B cell (primary cell): ENCODE measurements at regions not wholly inside any gene's neighbourhood (a gene's known extent, or its start where the extent isn't known, plus 50 kb on each side); places are given as distances from the start of the nearest gene placed in this dataset.

Experiments used
- ATAC-seq: fragments of 200-7000 bp; cut with Tn5 transposase; one replicate; pipeline ENCODE4 v1.10.0; 2021; ENCODE audit warnings: low read depth, mild to moderate bottlenecking, moderate number of reproducible peaks, moderate library complexity
- CTCF ChIA-PET: fragments of 350-600 bp; sonication (Branson Sonifier 250); formaldehyde crosslinking; loops from one replicate; lab custom pipeline; 2021; ENCODE audit warnings: antibody characterized with exemption, inconsistent platforms; lab: Charles Lee
- POLR2A ChIA-PET: fragments of 350-600 bp; sonication (Branson Sonifier 250); formaldehyde crosslinking; loops from one replicate; lab custom pipeline; 2021; ENCODE audit warnings: antibody characterized with exemption; lab: Charles Lee
- DNase-seq: peaks from one replicate; pipeline ENCODE4 v3.0.0; 2013
- H2AFZ ChIP-seq: 2 replicates; pipeline ENCODE4 v1.6.1; 2012; ENCODE audit warnings: mild to moderate bottlenecking, low read depth, low read length; ENCODE audit not compliant: insufficient read depth, poor library complexity, severe bottlenecking
- H3K27ac ChIP-seq, 2 donors: 1 replicate in 1 of 2; 2 replicates in 1 of 2; pipeline ENCODE4 v1.5.1; 2012 to 2013; ENCODE audit warnings: low read length in 2 of 2, mild to moderate bottlenecking in 2 of 2, moderate library complexity in 1 of 2
- H3K27me3 ChIP-seq, 4 experiments: fragments of 200-600 bp in 1 of 4; sonication (generic) in 1 of 4; replicated peaks in 1 of 4; 1 replicate in 2 of 4; 2 replicates in 2 of 4; pipeline versions ENCODE4 v1.6.1 to v1.7.0; 2013 to 2016; ENCODE audit warnings: low read length in 3 of 4, mild to moderate bottlenecking in 2 of 4, mixed read lengths in 1 of 4, moderate library complexity in 1 of 4; ENCODE audit not compliant: insufficient read depth in 4 of 4, control insufficient read depth in 3 of 4; ENCODE audit errors: control extremely low read depth in 1 of 4
- H3K36me3 ChIP-seq, 2 experiments: replicated peaks in 1 of 2; 1 replicate in 1 of 2; 2 replicates in 1 of 2; pipeline versions ENCODE4 v1.6.1 to v1.7.1; 2013; ENCODE audit warnings: low read length in 1 of 2; ENCODE audit not compliant: insufficient read depth in 2 of 2, control insufficient read depth in 1 of 2; ENCODE audit errors: control extremely low read depth in 1 of 2, extremely low read depth in 1 of 2
- H3K4me1 ChIP-seq, 2 donors: fragments of 200-600 bp in 1 of 2; sonication (generic) in 1 of 2; 1 replicate in 1 of 2; 2 replicates in 1 of 2; pipeline versions ENCODE4 v1.5.1 to v1.6.1; 2013 to 2017; ENCODE audit warnings: low read length in 2 of 2; ENCODE audit not compliant: control insufficient read depth in 2 of 2, insufficient read depth in 2 of 2
- H3K4me2 ChIP-seq: replicated peaks from 2 replicates; pipeline ENCODE3; 2012; ENCODE audit warnings: mild to moderate bottlenecking, low read depth, low read length; ENCODE audit not compliant: poor library complexity, severe bottlenecking
- H3K4me3 ChIP-seq, 5 experiments: fragments of 200-600 bp in 1 of 5; sonication (generic) in 1 of 5; 1 replicate in 3 of 5; 2 replicates in 2 of 5; pipeline versions ENCODE4 v1.5.1 to v1.7.0; 2011 to 2016; ENCODE audit warnings: low read length in 4 of 5, mild to moderate bottlenecking in 4 of 5, low read depth in 2 of 5, control low read depth in 1 of 5, moderate library complexity in 1 of 5; ENCODE audit not compliant: insufficient read depth in 1 of 5; ENCODE audit errors: control extremely low read depth in 1 of 5, extremely low read depth in 1 of 5
- H3K79me2 ChIP-seq: fragments of 200-600 bp; sonication (generic); one replicate; pipeline ENCODE4 v1.6.0; 2016; ENCODE audit warnings: low read length; ENCODE audit not compliant: control insufficient read depth, insufficient read depth
- H3K9ac ChIP-seq: fragments of 200-600 bp; sonication (generic); 2 replicates; pipeline ENCODE4 v1.6.1; 2017; ENCODE audit warnings: mild to moderate bottlenecking, low read length, moderate library complexity
- H3K9me3 ChIP-seq, 3 donors: one replicate each; pipeline versions ENCODE4 v1.6.1 to v1.7.1; 2013; ENCODE audit warnings: low read length in 2 of 3; ENCODE audit not compliant: control insufficient read depth in 2 of 3, insufficient read depth in 1 of 3; ENCODE audit errors: control extremely low read depth in 1 of 3
- H4K20me1 ChIP-seq: 2 replicates; pipeline ENCODE4 v1.6.0; 2012; ENCODE audit warnings: mild to moderate bottlenecking, low read length; ENCODE audit not compliant: insufficient read depth, control insufficient read depth, poor library complexity, severe bottlenecking
- H3K27ac Mint-ChIP-seq: one replicate; pipeline ENCODE4 v1.8.0; 2021; ENCODE audit warnings: mixed read lengths
- H3K27me3 Mint-ChIP-seq: one replicate; pipeline ENCODE4 v1.8.0; 2021; ENCODE audit warnings: mixed read lengths
- H3K4me1 Mint-ChIP-seq: one replicate; pipeline ENCODE4 v1.8.0; 2021; ENCODE audit warnings: mixed read lengths
- H3K4me3 Mint-ChIP-seq: one replicate; pipeline ENCODE4 v1.8.0; 2021; ENCODE audit warnings: mixed read lengths
- H3K9me3 Mint-ChIP-seq: one replicate; pipeline ENCODE4 v1.8.0; 2022; ENCODE audit warnings: mixed read lengths; ENCODE audit not compliant: insufficient read depth
- EZH2 ChIP-seq: IDR thresholded peaks from 2 replicates; pipeline ENCODE4 v1.6.1; 2012; ENCODE audit warnings: borderline replicate concordance, low read depth, mild to moderate bottlenecking, moderate library complexity, low read length; ENCODE audit not compliant: insufficient read depth, poor library complexity, severe bottlenecking
- WGBS: methylation state at CpG from one replicate; pipeline ENCODE4 v1.1.5; 2013; ENCODE audit warnings: missing lambda C conversion rate; ENCODE audit not compliant: insufficient coverage; 5-methylcytosine and 5-hydroxymethylcytosine counted together
- intact Hi-C: fragments of 100-400 bp; cut with micrococcal nuclease; formaldehyde crosslinking; loops from one replicate; pipeline ENCODE4 v1.10.0; 2022
- TF ChIP-seq, protein P1 (sequence below): fragments of 200-600 bp; IDR thresholded peaks from one replicate; pipeline ENCODE4 v1.8.0; 2022; ENCODE audit warnings: antibody characterized with exemption, mild to moderate bottlenecking

- no peak for ATAC-seq
- CTCF ChIA-PET: no interaction called here
- no peak for TF ChIP-seq EZH2
- TF ChIP-seq, protein P1, sequence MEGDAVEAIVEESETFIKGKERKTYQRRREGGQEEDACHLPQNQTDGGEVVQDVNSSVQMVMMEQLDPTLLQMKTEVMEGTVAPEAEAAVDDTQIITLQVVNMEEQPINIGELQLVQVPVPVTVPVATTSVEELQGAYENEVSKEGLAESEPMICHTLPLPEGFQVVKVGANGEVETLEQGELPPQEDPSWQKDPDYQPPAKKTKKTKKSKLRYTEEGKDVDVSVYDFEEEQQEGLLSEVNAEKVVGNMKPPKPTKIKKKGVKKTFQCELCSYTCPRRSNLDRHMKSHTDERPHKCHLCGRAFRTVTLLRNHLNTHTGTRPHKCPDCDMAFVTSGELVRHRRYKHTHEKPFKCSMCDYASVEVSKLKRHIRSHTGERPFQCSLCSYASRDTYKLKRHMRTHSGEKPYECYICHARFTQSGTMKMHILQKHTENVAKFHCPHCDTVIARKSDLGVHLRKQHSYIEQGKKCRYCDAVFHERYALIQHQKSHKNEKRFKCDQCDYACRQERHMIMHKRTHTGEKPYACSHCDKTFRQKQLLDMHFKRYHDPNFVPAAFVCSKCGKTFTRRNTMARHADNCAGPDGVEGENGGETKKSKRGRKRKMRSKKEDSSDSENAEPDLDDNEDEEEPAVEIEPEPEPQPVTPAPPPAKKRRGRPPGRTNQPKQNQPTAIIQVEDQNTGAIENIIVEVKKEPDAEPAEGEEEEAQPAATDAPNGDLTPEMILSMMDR: no peak
Observed at GRCh38 chr2:123816928-123817327, 208.2 kb upstream of the CNTNAP5 start.

GRCh38 chr2:123826729-123827271 is 198.3 kb upstream of the CNTNAP5 start:
- H3K27me3 Mint-ChIP-seq: no peaks in the 10 kb centered on the region

More at GRCh38 chr2:123816928-123817327, 208.2 kb upstream of the CNTNAP5 start:
- H3K4me1 Mint-ChIP-seq: no peaks in the 10 kb centered on the region
- H3K27me3 ChIP-seq: no peaks in the 10 kb centered on the region
- H3K4me3 Mint-ChIP-seq: no peak overlapping the region
- no peaks in the 10 kb centered on the region for H3K9me3 ChIP-seq
- no peak overlapping the region for H3K4me3 ChIP-seq
- H3K9ac ChIP-seq: no peak overlapping the region
- intact Hi-C loops: no loop called here
- no peaks in the 10 kb centered on the region for H3K79me2 ChIP-seq
- no peaks in the 10 kb centered on the region for H3K27me3 Mint-ChIP-seq
- H3K9me3 Mint-ChIP-seq: no peaks in the 10 kb centered on the region
- no peak overlapping the region for H2AFZ ChIP-seq
- H3K4me2 ChIP-seq: no peak overlapping the region
- no peak overlapping the region for H3K27ac ChIP-seq
- H3K27ac Mint-ChIP-seq: no peak overlapping the region
- POLR2A ChIA-PET: no interaction called here
- H3K4me1 ChIP-seq: no peaks in the 10 kb centered on the region
- no peak for DNase-seq
- no peaks in the 10 kb centered on the region for H3K36me3 ChIP-seq
- H4K20me1 ChIP-seq: no peaks in the 10 kb centered on the region

More at GRCh38 chr2:123826729-123827271, 198.3 kb upstream of the CNTNAP5 start:
- Histone ChIP-seq H4K20me1 (no peaks in the 10 kb centered on the region), H3K9me3 (peaks cover 0 to 14% (median 2%) of the 10 kb centered on the region in 3 donors), H3K79me2 (no peaks in the 10 kb centered on the region), H3K4me1 (no peaks in the 10 kb centered on the region), H3K4me2 (no peak overlapping the region), H3K27me3 (no peaks in the 10 kb centered on the region), H3K36me3 (no peaks in the 10 kb centered on the region), H3K9ac (no peak overlapping the region), H3K27ac (no peak overlapping the region), H2AFZ (no peak overlapping the region), H3K4me3 (no peak overlapping the region)
- ATAC-seq (no peak), DNase-seq (no peak)
- POLR2A ChIA-PET: no interaction called here
- CTCF ChIA-PET: no interaction called here
- 97% methylated on average over 23 of the region's 26 CpGs for WGBS
- H3K27ac Mint-ChIP-seq: no peak overlapping the region
- H3K4me1 Mint-ChIP-seq: no peaks in the 10 kb centered on the region
- H3K9me3 Mint-ChIP-seq: peaks cover 5% of the 10 kb centered on the region
- TF ChIP-seq, protein P1: no peak
- TF ChIP-seq EZH2: no peak
- no peak overlapping the region for H3K4me3 Mint-ChIP-seq
- intact Hi-C loops: no loop called here
